ENCODE measurements at regions not wholly inside any gene's neighbourhood (a gene's known extent, or its start where the extent isn't known, plus 50 kb on each side); places are given as distances from the start of the nearest gene placed in this dataset.

DNA sequence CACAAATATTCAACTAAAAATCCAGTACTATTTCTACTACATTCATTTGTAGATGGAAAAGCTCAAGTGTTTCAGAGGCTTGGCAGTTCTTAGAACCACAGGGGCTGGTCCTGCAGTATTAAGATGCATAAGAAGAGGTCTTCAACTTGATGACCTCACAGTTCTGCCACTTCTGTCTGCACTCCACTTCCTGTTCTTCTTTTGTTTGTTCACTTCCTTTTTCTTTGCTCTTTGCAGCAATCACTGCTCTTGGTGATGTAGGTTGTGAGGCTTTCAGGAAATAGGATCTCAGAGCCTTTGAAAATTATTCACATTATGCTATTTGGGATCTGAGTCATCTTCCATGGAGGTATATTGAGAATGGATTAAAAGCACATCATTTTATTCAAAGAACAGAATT, 602.0 kb upstream of the CPEB2 start:
- Histone ChIP-seq H3K27me3 (no peaks in the 10 kb centered on the region), H3K4me3 (no peak overlapping the region), H3K4me1 (no peaks in the 10 kb centered on the region), H3K9me3 (no peaks in the 10 kb centered on the region), H3K27ac (no peak overlapping the region), H3K36me3 (no peaks in the 10 kb centered on the region)
- TF ChIP-seq, protein P1, sequence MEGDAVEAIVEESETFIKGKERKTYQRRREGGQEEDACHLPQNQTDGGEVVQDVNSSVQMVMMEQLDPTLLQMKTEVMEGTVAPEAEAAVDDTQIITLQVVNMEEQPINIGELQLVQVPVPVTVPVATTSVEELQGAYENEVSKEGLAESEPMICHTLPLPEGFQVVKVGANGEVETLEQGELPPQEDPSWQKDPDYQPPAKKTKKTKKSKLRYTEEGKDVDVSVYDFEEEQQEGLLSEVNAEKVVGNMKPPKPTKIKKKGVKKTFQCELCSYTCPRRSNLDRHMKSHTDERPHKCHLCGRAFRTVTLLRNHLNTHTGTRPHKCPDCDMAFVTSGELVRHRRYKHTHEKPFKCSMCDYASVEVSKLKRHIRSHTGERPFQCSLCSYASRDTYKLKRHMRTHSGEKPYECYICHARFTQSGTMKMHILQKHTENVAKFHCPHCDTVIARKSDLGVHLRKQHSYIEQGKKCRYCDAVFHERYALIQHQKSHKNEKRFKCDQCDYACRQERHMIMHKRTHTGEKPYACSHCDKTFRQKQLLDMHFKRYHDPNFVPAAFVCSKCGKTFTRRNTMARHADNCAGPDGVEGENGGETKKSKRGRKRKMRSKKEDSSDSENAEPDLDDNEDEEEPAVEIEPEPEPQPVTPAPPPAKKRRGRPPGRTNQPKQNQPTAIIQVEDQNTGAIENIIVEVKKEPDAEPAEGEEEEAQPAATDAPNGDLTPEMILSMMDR (IDR thresholded peaks at IDR 0.05), result no peak
- no peak for TF ChIP-seq POLR2A (IDR thresholded peaks at IDR 0.05)
- no peak for TF ChIP-seq POLR2AphosphoS5 (IDR thresholded peaks at IDR 0.05)
- no peak for TF ChIP-seq EP300 (IDR thresholded peaks at IDR 0.05)
- DNase-seq (ENCODE audit: low spot score in 2 of 2), result no peak

DNA sequence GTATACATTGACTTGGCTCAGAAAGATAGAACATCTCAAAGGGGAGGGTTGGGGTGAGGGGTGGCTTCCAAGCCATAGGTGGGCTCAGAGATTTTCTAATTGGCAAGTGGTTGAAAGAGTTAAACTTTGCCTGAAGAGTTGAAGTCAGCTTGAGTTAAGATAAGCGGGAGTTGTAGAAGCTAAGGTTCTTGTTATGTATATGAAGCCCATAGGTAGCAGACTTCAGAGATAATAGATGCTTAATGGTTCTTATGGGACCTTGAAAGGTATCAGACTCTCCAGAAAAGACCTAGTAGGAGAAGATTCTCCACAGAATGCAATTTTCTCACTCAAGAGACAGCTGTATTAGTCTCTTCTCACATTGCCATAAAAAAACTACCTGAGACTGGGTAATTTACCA, 599.1 kb upstream of the CPEB2 start:
- H3K9me3 ChIP-seq, result no peaks in the 10 kb centered on the region
- no peaks in the 10 kb centered on the region for H3K4me1 ChIP-seq
- 88% methylated on average over 1 of the region's 1 CpG for WGBS
- TF ChIP-seq, protein P1 (IDR thresholded peaks at IDR 0.05), result no peak
- TF ChIP-seq EP300 (IDR thresholded peaks at IDR 0.05), result no peak
- no peak for TF ChIP-seq POLR2AphosphoS5 (IDR thresholded peaks at IDR 0.05)
- no peak for TF ChIP-seq POLR2A (IDR thresholded peaks at IDR 0.05)
- H3K27me3 ChIP-seq, result no peaks in the 10 kb centered on the region
- H3K36me3 ChIP-seq, result no peaks in the 10 kb centered on the region
- no peak for DNase-seq (ENCODE audit: low spot score in 2 of 2)
- no peak overlapping the region for H3K4me3 ChIP-seq
- H3K27ac ChIP-seq, result no peak overlapping the region

DNA sequence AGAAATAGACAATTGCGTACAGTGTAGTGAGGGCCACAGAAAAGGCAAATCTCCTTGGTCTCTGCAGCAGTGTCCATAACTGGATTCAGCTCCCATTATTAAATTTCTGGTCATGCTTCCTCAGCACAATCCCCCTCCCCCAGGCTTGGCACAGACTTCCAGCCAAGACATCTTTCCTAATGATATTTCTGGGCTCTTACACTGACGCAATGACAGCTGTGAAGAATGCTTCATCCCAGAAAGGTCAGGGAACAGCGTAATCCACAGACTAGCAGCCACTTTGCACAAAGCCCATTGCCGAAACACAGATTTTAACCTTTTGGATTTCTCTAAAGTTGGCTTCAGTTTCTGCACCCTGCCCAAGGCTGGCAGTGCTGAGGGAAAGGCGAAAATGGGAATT, 597.6 kb upstream of the CPEB2 start:
- 92% methylated on average over 5 of the region's 5 CpGs for WGBS
- no peak overlapping the region for H3K27ac ChIP-seq
- no peaks in the 10 kb centered on the region for H3K9me3 ChIP-seq
- no peak overlapping the region for H3K4me3 ChIP-seq
- H3K4me1 ChIP-seq, result no peaks in the 10 kb centered on the region
- H3K36me3 ChIP-seq, result no peaks in the 10 kb centered on the region
- no peak for DNase-seq (ENCODE audit: low spot score in 2 of 2)
- TF ChIP-seq POLR2A (IDR thresholded peaks at IDR 0.05), result no peak
- TF ChIP-seq, protein P1 (IDR thresholded peaks at IDR 0.05), result no peak
- TF ChIP-seq EP300 (IDR thresholded peaks at IDR 0.05), result no peak
- TF ChIP-seq POLR2AphosphoS5 (IDR thresholded peaks at IDR 0.05), result no peak
- H3K27me3 ChIP-seq, result no peaks in the 10 kb centered on the region

DNA sequence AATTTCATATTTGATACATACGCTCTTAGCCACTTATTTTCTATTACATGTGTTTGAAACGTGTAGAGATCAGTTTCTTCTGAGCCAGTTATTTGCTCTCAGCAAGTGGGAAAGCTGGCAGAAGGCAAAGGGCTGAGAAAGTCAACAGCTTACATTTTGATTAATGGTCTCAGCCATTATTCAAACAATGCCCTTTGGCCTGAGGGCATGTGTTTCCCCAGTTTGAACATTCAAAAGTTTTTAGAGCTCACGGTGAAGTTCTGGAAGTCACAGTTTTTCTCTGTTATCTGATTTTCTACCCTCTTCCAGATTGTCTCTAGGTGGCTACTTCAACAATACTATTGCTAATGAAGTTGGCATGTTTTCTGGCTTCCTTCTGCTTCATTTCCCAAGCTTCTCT, 591.8 kb upstream of the CPEB2 start:
- no peaks in the 10 kb centered on the region for H3K27me3 ChIP-seq
- H3K36me3 ChIP-seq, result no peaks in the 10 kb centered on the region
- DNase-seq (ENCODE audit: low spot score in 2 of 2), result no peak
- H3K4me3 ChIP-seq, result no peak overlapping the region
- TF ChIP-seq EP300 (IDR thresholded peaks at IDR 0.05), result no peak
- no peak for TF ChIP-seq POLR2A (IDR thresholded peaks at IDR 0.05)
- TF ChIP-seq, protein P1 (IDR thresholded peaks at IDR 0.05), result no peak
- TF ChIP-seq POLR2AphosphoS5 (IDR thresholded peaks at IDR 0.05), result no peak
- H3K27ac ChIP-seq, result no peak overlapping the region
- H3K9me3 ChIP-seq, result no peaks in the 10 kb centered on the region
- WGBS, result 29% methylated on average over 3 of the region's 3 CpGs
- H3K4me1 ChIP-seq, result no peaks in the 10 kb centered on the region

DNA sequence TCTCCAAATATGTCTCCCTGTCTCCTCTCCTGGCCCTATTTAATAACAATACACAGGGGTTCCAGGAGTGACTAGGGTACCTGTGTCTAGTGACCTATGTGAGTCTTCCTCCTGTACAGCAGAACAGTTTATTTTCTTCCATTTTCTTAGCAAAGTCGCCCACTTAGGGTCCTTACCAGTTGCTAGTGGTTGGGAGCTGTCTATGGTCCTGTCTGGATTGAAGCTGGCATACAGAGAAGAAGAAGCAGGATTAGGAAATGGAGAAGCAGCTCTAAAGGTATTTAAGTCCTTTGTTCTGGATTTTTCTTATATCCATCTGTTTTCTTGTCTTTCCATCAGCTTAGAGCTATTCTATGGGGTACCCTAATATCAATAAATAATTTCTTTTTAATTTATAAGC, 587.1 kb upstream of the CPEB2 start:
- TF ChIP-seq EP300 (IDR thresholded peaks at IDR 0.05) (no peak), POLR2A (IDR thresholded peaks at IDR 0.05) (no peak), POLR2AphosphoS5 (IDR thresholded peaks at IDR 0.05) (no peak)
- TF ChIP-seq, protein P1 (IDR thresholded peaks at IDR 0.05), result no peak

More for the DNA sequence above, 587.1 kb upstream of the CPEB2 start:
- Histone ChIP-seq H3K36me3 (no peaks in the 10 kb centered on the region), H3K4me1 (no peaks in the 10 kb centered on the region), H3K4me3 (no peak overlapping the region), H3K27ac (no peak overlapping the region), H3K9me3 (no peaks in the 10 kb centered on the region), H3K27me3 (no peaks in the 10 kb centered on the region)
- WGBS, result 21% methylated on average over 1 of the region's 1 CpG
- DNase-seq (ENCODE audit: low spot score in 2 of 2), result no peak
